HEK293 (cell line): ENCODE measurements at regions not wholly inside any gene's neighbourhood (a gene's known extent, or its start where the extent isn't known, plus 50 kb on each side); places are given as distances from the start of the nearest gene placed in this dataset.

ENCODE experiments used
- CTCF ChIA-PET: fragments of 350-600 bp; formaldehyde crosslinking; extraction: SDS; loops from one replicate; lab custom pipeline; 2021; ENCODE audit warnings: antibody characterized with exemption; lab: Yijun Ruan, JAX
- POLR2A ChIA-PET: fragments of 300-600 bp; formaldehyde crosslinking; extraction: SDS; loops from one replicate; lab custom pipeline; 2020; ENCODE audit warnings: antibody characterized with exemption, inconsistent platforms; lab: Yijun Ruan, JAX
- H3K27ac ChIP-seq: fragments of 200-500 bp; sonication (Bioruptor generic); 2 replicates; pipeline ENCODE4 v1.5.1; 2014; ENCODE audit warnings: low read depth, low read length, control low read depth, inconsistent platforms; ENCODE audit errors: extremely low read depth
- H3K36me3 ChIP-seq, 2 experiments: fragments of 200-500 bp in 1 of 2; sonication (Bioruptor generic) in 1 of 2; 1 replicate in 1 of 2; 2 replicates in 1 of 2; pipeline ENCODE4 v1.5.1; 2014 to 2017; ENCODE audit warnings: inconsistent platforms in 2 of 2, low read length in 2 of 2; ENCODE audit not compliant: control insufficient read depth in 2 of 2, insufficient read depth in 1 of 2
- H3K4me1 ChIP-seq: fragments of 200-500 bp; sonication (Bioruptor generic); 2 replicates; pipeline ENCODE4 v1.5.1; 2014; ENCODE audit warnings: mild to moderate bottlenecking, low read length, inconsistent platforms; ENCODE audit not compliant: control insufficient read depth, insufficient read depth
- H3K4me3 ChIP-seq: 2 replicates; pipeline ENCODE4 v1.5.1; 2011; ENCODE audit warnings: low read depth, mild to moderate bottlenecking, control low read depth, low read length, moderate library complexity
- H3K9me3 ChIP-seq: fragments of 200-500 bp; sonication (Bioruptor generic); 2 replicates; pipeline ENCODE4 v1.5.1; 2014; ENCODE audit warnings: low read depth, low read length, inconsistent platforms; ENCODE audit not compliant: control insufficient read depth, insufficient read depth
- CTCF ChIP-seq: fragments of 450-650 bp; formaldehyde crosslinking; IDR thresholded peaks from 2 replicates; pipeline ENCODE4 v1.5.1; 2016; ENCODE audit warnings: missing biosample characterization, missing genetic modification characterization
- GLI4 ChIP-seq: fragments of 450-650 bp; formaldehyde crosslinking; IDR thresholded peaks from 2 replicates; pipeline ENCODE4 v1.5.1; 2016; ENCODE audit warnings: missing biosample characterization, missing genetic modification characterization
- GLIS1 ChIP-seq: fragments of 450-650 bp; formaldehyde crosslinking; IDR thresholded peaks from 2 replicates; pipeline ENCODE4 v1.5.1; 2016; ENCODE audit warnings: missing biosample characterization, missing genetic modification characterization
- OVOL3 ChIP-seq: fragments of 450-650 bp; formaldehyde crosslinking; IDR thresholded peaks from 2 replicates; pipeline ENCODE4 v1.5.1; 2016; ENCODE audit warnings: missing biosample characterization, missing genetic modification characterization
- PRDM1 ChIP-seq: fragments of 450-650 bp; formaldehyde crosslinking; IDR thresholded peaks from 2 replicates; pipeline ENCODE4; 2016; ENCODE audit warnings: missing biosample characterization, missing genetic modification characterization
- REPIN1 ChIP-seq: fragments of 450-650 bp; formaldehyde crosslinking; IDR thresholded peaks from 2 replicates; pipeline ENCODE4 v1.5.1; 2017; ENCODE audit warnings: missing biosample characterization, missing genetic modification characterization, low read depth
- TRIM28 ChIP-seq: IDR thresholded peaks from 2 replicates; pipeline ENCODE4 v1.6.1; 2011; ENCODE audit warnings: low read length, control low read depth, borderline replicate concordance
- YY1 ChIP-seq: fragments of 450-650 bp; formaldehyde crosslinking; IDR thresholded peaks from 2 replicates; pipeline ENCODE4 v1.5.1; 2018; ENCODE audit warnings: missing biosample characterization, missing genetic modification characterization
- ZNF10 ChIP-seq: fragments of 450-650 bp; formaldehyde crosslinking; IDR thresholded peaks from 2 replicates; pipeline ENCODE4 v1.5.1; 2017; ENCODE audit warnings: missing biosample characterization, missing genetic modification characterization
- ZNF121 ChIP-seq: fragments of 450-650 bp; formaldehyde crosslinking; IDR thresholded peaks from 2 replicates; pipeline ENCODE4 v1.5.1; 2016; ENCODE audit warnings: missing biosample characterization, missing genetic modification characterization
- ZNF16 ChIP-seq: fragments of 450-650 bp; formaldehyde crosslinking; IDR thresholded peaks from 2 replicates; pipeline ENCODE4 v1.5.1; 2016; ENCODE audit warnings: low read depth, missing biosample characterization, missing genetic modification characterization
- ZNF174 ChIP-seq: fragments of 450-650 bp; formaldehyde crosslinking; IDR thresholded peaks from 2 replicates; pipeline ENCODE4 v1.5.0; 2017; ENCODE audit warnings: missing biosample characterization, mild to moderate bottlenecking, missing genetic modification characterization
- ZNF19 ChIP-seq: fragments of 450-650 bp; formaldehyde crosslinking; IDR thresholded peaks from 2 replicates; pipeline ENCODE4; 2016; ENCODE audit warnings: missing biosample characterization, missing genetic modification characterization, low read depth
- ZNF311 ChIP-seq: fragments of 450-650 bp; formaldehyde crosslinking; IDR thresholded peaks from 2 replicates; pipeline ENCODE4 v1.5.1; 2017; ENCODE audit warnings: missing biosample characterization, missing genetic modification characterization, borderline replicate concordance
- ZNF501 ChIP-seq: fragments of 450-650 bp; formaldehyde crosslinking; IDR thresholded peaks from 2 replicates; pipeline ENCODE4 v1.5.1; 2016; ENCODE audit warnings: missing biosample characterization, missing genetic modification characterization
- ZNF548 ChIP-seq: fragments of 450-650 bp; formaldehyde crosslinking; IDR thresholded peaks from 2 replicates; pipeline ENCODE4 v1.5.1; 2016; ENCODE audit warnings: missing biosample characterization, missing genetic modification characterization
- ZNF624 ChIP-seq: fragments of 450-650 bp; formaldehyde crosslinking; IDR thresholded peaks from 2 replicates; pipeline ENCODE4 v1.5.1; 2017; ENCODE audit warnings: missing biosample characterization, missing genetic modification characterization
- ZNF660 ChIP-seq: fragments of 450-650 bp; IDR thresholded peaks from 2 replicates; pipeline ENCODE4 v1.5.1; 2018; ENCODE audit warnings: missing biosample characterization, mild to moderate bottlenecking, missing genetic modification characterization
- ZNF670 ChIP-seq: fragments of 450-650 bp; formaldehyde crosslinking; IDR thresholded peaks from 2 replicates; pipeline ENCODE4 v1.5.1; 2016; ENCODE audit warnings: missing biosample characterization, missing genetic modification characterization, low read depth
- ZNF707 ChIP-seq: fragments of 450-650 bp; formaldehyde crosslinking; IDR thresholded peaks from 2 replicates; pipeline ENCODE4 v1.5.1; 2016; ENCODE audit warnings: missing biosample characterization, missing genetic modification characterization
- ZNF776 ChIP-seq: fragments of 450-650 bp; formaldehyde crosslinking; IDR thresholded peaks from 2 replicates; pipeline ENCODE4 v1.5.0; 2017; ENCODE audit warnings: missing biosample characterization, missing genetic modification characterization, borderline replicate concordance
- ZNF777 ChIP-seq: fragments of 450-650 bp; formaldehyde crosslinking; IDR thresholded peaks from 2 replicates; pipeline ENCODE4 v1.5.1; 2017; ENCODE audit warnings: missing biosample characterization, missing genetic modification characterization, borderline replicate concordance
- ZNF785 ChIP-seq: fragments of 450-650 bp; formaldehyde crosslinking; IDR thresholded peaks from 2 replicates; pipeline ENCODE4 v1.5.1; 2016; ENCODE audit warnings: missing biosample characterization, missing genetic modification characterization
- ZSCAN30 ChIP-seq: fragments of 450-650 bp; IDR thresholded peaks from 2 replicates; pipeline ENCODE4 v1.5.1; 2018; ENCODE audit warnings: missing biosample characterization, mild to moderate bottlenecking, missing genetic modification characterization, moderate library complexity

- TF ChIP-seq ZNF548 (tag by site-specific recombination) (no peak), ZNF777 (no peak), ZNF501 (tag by site-specific recombination) (no peak), YY1 (no peak), ZNF660 (tag by site-specific recombination) (no peak), OVOL3 (no peak), ZNF121 (no peak)
These were observed 114.2 kb upstream of the THBS1 start (continued) for GRCh38 chr15:39466750-39467105.

- Histone ChIP-seq H3K27ac (no peak overlapping the region), H3K36me3 (no peaks in the 10 kb centered on the region), H3K9me3 (no peaks in the 10 kb centered on the region), H3K4me1 (no peaks in the 10 kb centered on the region), H3K4me3 (no peak overlapping the region)
- TF ChIP-seq ZNF785 (no peak), GLI4 (no peak), ZNF174 (tag by site-specific recombination) (no peak), ZSCAN30 (tag by site-specific recombination) (no peak), ZNF707 (tag by site-specific recombination) (no peak)
- ChIA-PET POLR2A (no interaction called here), CTCF (no interaction called here)
These were observed 112.5 kb upstream of the THBS1 start for GRCh38 chr15:39468331-39468730.

- Histone ChIP-seq H3K4me1 (no peaks in the 10 kb centered on the region), H3K27ac (no peak overlapping the region), H3K4me3 (no peak overlapping the region), H3K9me3 (no peaks in the 10 kb centered on the region)
- CTCF ChIA-PET, result no interaction called here
- TF ChIP-seq ZNF776, result no peak
- TF ChIP-seq ZNF19 (tag by site-specific recombination), result no peak
- TF ChIP-seq ZNF624 (tag by site-specific recombination), result no peak
- no peak for TF ChIP-seq ZNF311 (tag by site-specific recombination)
- TF ChIP-seq GLIS1 (tag by site-specific recombination), result no peak
- TF ChIP-seq CTCF (tag by site-specific recombination), result no peak
- TF ChIP-seq ZNF501 (tag by site-specific recombination), result no peak
- TF ChIP-seq REPIN1, result no peak
- no peak for TF ChIP-seq PRDM1 (tag by site-specific recombination)
- no peak for TF ChIP-seq ZNF16 (tag by site-specific recombination)
- TF ChIP-seq ZNF10 (tag by site-specific recombination), result no peak
- no peak for TF ChIP-seq ZNF670 (tag by site-specific recombination)
- TF ChIP-seq TRIM28, result no peak
- TF ChIP-seq ZNF777, result no peak
- TF ChIP-seq, all 188 proteins: peak for 0
- no peaks in the 10 kb centered on the region for H3K36me3 ChIP-seq
- POLR2A ChIA-PET, result no interaction called here
These were observed 112.1 kb upstream of the THBS1 start for GRCh38 chr15:39468828-39469227.
